Ovary (tissue), 3 donors: ENCODE measurements at regions not wholly inside any gene's neighbourhood (a gene's known extent, or its start where the extent isn't known, plus 50 kb on each side); places are given as distances from the start of the nearest gene placed in this dataset.

Experiments
- EP300 ChIP-seq: sonication (generic); formaldehyde crosslinking; IDR thresholded peaks from one replicate; pipeline ENCODE4 v1.6.1; 2017; ENCODE audit warnings: antibody characterized with exemption
- TF ChIP-seq, protein P1 (sequence below), 3 donors: fragments of 450-650 bp in 2 of 3; fragments of 200-600 bp in 1 of 3; IDR thresholded peaks; one replicate each; pipeline versions ENCODE4 v1.5.1 to v1.8.0; 2016 to 2022; ENCODE audit warnings: antibody characterized with exemption in 3 of 3, mild to moderate bottlenecking in 1 of 3
- donor health status: DM: no; HTN: no; CAD: no.

DNA sequence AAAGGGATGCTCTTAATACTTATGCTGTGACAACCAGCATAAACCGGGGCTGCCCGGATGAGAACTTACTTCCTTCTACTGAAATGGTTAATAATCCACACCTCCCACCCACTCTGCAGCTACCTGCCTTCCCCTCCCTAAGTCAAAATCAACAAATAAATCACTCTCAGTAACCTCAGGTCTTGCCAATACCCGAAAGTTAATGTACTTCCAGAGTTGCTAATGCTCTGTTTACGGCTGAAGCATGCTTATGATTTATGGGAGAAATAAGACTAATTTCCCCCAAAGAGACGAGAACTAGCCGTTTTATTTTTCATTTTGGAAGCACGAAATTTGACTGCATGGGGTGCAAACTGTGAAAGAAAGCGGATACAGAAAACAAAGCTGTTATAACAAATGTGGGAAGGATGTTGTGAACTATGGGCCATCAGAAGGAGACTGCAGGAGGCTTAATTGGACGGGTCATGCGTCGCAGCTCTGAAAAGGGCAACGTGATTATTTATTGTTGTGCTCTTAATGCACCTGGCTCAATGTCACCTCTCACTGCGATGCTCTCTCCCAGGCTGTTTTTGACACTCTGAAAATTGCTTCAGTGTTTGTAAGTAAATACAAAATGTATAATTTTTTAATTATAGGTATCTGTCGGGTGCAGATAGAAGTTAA lies 114.0 kb upstream of the SLC7A1 start:
- TF ChIP-seq, protein P1, sequence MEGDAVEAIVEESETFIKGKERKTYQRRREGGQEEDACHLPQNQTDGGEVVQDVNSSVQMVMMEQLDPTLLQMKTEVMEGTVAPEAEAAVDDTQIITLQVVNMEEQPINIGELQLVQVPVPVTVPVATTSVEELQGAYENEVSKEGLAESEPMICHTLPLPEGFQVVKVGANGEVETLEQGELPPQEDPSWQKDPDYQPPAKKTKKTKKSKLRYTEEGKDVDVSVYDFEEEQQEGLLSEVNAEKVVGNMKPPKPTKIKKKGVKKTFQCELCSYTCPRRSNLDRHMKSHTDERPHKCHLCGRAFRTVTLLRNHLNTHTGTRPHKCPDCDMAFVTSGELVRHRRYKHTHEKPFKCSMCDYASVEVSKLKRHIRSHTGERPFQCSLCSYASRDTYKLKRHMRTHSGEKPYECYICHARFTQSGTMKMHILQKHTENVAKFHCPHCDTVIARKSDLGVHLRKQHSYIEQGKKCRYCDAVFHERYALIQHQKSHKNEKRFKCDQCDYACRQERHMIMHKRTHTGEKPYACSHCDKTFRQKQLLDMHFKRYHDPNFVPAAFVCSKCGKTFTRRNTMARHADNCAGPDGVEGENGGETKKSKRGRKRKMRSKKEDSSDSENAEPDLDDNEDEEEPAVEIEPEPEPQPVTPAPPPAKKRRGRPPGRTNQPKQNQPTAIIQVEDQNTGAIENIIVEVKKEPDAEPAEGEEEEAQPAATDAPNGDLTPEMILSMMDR (IDR thresholded peaks at IDR 0.05) = no peak
- TF ChIP-seq EP300 = no peak
